GM19328 (cell line): ENCODE measurements at regions not wholly inside any gene's neighbourhood (a gene's known extent, or its start where the extent isn't known, plus 50 kb on each side); places are given as distances from the start of the nearest gene placed in this dataset.
"Not testable (repeated sequence)": the region's sequence is repeated elsewhere in the genome, so short reads cannot be mapped to it uniquely, and the experiment has no call there.

ENCODE experiments used
- ATAC-seq: cut with Tn5 transposase; IDR thresholded peaks from one replicate; pipeline ENCODE4 v1.9.1; 2021; ENCODE audit warnings: mild to moderate bottlenecking, moderate library complexity; ENCODE audit not compliant: unreplicated experiment

GRCh38 chr1:96519851-96520578 is 201.6 kb upstream of the PTBP2 start:
- ATAC-seq = no peak

- no peak for ATAC-seq
These were observed 201.0 kb upstream of the PTBP2 start for GRCh38 chr1:96520579-96520947.

GRCh38 chr1:96521010-96521409 is 200.6 kb upstream of the PTBP2 start:
- ATAC-seq = no peak

GRCh38 chr1:96521994-96522760 is 199.4 kb upstream of the PTBP2 start:
- no peak for ATAC-seq

GRCh38 chr1:96522927-96523326 is 198.7 kb upstream of the PTBP2 start:
- no peak for ATAC-seq

GRCh38 chr1:96524100-96524499 is 197.5 kb upstream of the PTBP2 start:
- no peak for ATAC-seq

GRCh38 chr1:96525657-96526557 is 195.7 kb upstream of the PTBP2 start:
- no peak for ATAC-seq

GRCh38 chr1:96528672-96529071 is 192.9 kb upstream of the PTBP2 start:
- not testable (repeated sequence) for ATAC-seq

- ATAC-seq = no peak
These were observed 187.8 kb upstream of the PTBP2 start for GRCh38 chr1:96533820-96534219.

GRCh38 chr1:96536581-96536980 is 185.0 kb upstream of the PTBP2 start:
- no peak for ATAC-seq

- ATAC-seq = no peak
These were observed 183.4 kb upstream of the PTBP2 start for GRCh38 chr1:96538111-96538641.

- ATAC-seq = no peak
These were observed 182.7 kb upstream of the PTBP2 start for GRCh38 chr1:96538883-96539282.

GRCh38 chr1:96541491-96541890 is 180.1 kb upstream of the PTBP2 start:
- no peak for ATAC-seq

- no peak for ATAC-seq
These were observed 177.3 kb upstream of the PTBP2 start for GRCh38 chr1:96544051-96544830.

GRCh38 chr1:96544831-96545221 is 176.8 kb upstream of the PTBP2 start:
- ATAC-seq = no peak

GRCh38 chr1:96545935-96546656 is 175.5 kb upstream of the PTBP2 start:
- ATAC-seq = no peak

- ATAC-seq = no peak
These were observed 171.5 kb upstream of the PTBP2 start for GRCh38 chr1:96550061-96550460.

- no peak for ATAC-seq
These were observed 169.1 kb upstream of the PTBP2 start for GRCh38 chr1:96552451-96552850.

GRCh38 chr1:96553811-96554210 is 167.8 kb upstream of the PTBP2 start:
- ATAC-seq = no peak

- ATAC-seq = no peak
These were observed 167.2 kb upstream of the PTBP2 start for GRCh38 chr1:96554364-96554763.
